Right atrium auricular region (tissue), 2 donors: ENCODE measurements at regions not wholly inside any gene's neighbourhood (a gene's known extent, or its start where the extent isn't known, plus 50 kb on each side); places are given as distances from the start of the nearest gene placed in this dataset.

Experiments used
- DNase-seq: peaks from one replicate; pipeline ENCODE4 v3.0.0-alpha.2; 2019; ENCODE audit warnings: low spot score
- H3K27ac ChIP-seq, 2 donors: fragments of 200-600 bp; sonication (generic); 1 replicate in 1 of 2; 2 replicates in 1 of 2; pipeline ENCODE4 v1.5.1; 2016 to 2019
- H3K27me3 ChIP-seq, 2 donors: fragments of 200-600 bp; sonication (generic); one replicate each; pipeline versions ENCODE4 v1.5.1 to v1.6.0; 2017 to 2019
- H3K36me3 ChIP-seq: fragments of 200-600 bp; sonication (generic); one replicate; pipeline ENCODE4 v1.5.1; 2016
- H3K4me1 ChIP-seq, 2 donors: fragments of 200-600 bp; sonication (generic); one replicate each; pipeline versions ENCODE4 v1.5.1 to v1.6.0; 2017 to 2019
- H3K4me3 ChIP-seq, 2 donors: fragments of 200-600 bp; sonication (generic); 1 replicate in 1 of 2; 2 replicates in 1 of 2; pipeline ENCODE4 v1.5.1; 2017 to 2019; ENCODE audit warnings: mild to moderate bottlenecking in 1 of 2, moderate library complexity in 1 of 2
- H3K9me3 ChIP-seq, 2 donors: fragments of 200-600 bp; sonication (generic); one replicate each; pipeline ENCODE4 v1.5.1; 2019
- CTCF ChIP-seq, 2 donors: fragments of 200-600 bp; sonication (generic); IDR thresholded peaks; one replicate each; pipeline ENCODE4 v1.5.1; 2019; ENCODE audit warnings: antibody characterized with exemption in 2 of 2

- no peak for DNase-seq
- no peaks in the 10 kb centered on the region for H3K4me1 ChIP-seq
- H3K9me3 ChIP-seq = peaks cover 0 to 13% of the 10 kb centered on the region in 2 donors
- no peak for TF ChIP-seq CTCF (IDR thresholded peaks at IDR 0.05)
- H3K4me3 ChIP-seq = no peak overlapping the region
- no peaks in the 10 kb centered on the region for H3K36me3 ChIP-seq
- no peaks in the 10 kb centered on the region for H3K27me3 ChIP-seq
- no peak overlapping the region for H3K27ac ChIP-seq
These were observed 237.6 kb downstream of the CSNK2A3 start for GRCh38 chr11:11115475-11115874.

- no peak overlapping the region for H3K4me3 ChIP-seq
- no peak for DNase-seq
- H3K4me1 ChIP-seq = no peaks in the 10 kb centered on the region
- no peaks in the 10 kb centered on the region for H3K36me3 ChIP-seq
- TF ChIP-seq CTCF (IDR thresholded peaks at IDR 0.05) = no peak
- peaks cover 0 to 13% of the 10 kb centered on the region in 2 donors for H3K9me3 ChIP-seq
- H3K27ac ChIP-seq = no peak overlapping the region
- H3K27me3 ChIP-seq = no peaks in the 10 kb centered on the region
These were observed 239.4 kb downstream of the CSNK2A3 start for GRCh38 chr11:11113626-11114025.

GRCh38 chr11:11108026-11108425, 245.0 kb downstream of the CSNK2A3 start:
- no peak for TF ChIP-seq CTCF (IDR thresholded peaks at IDR 0.05)

GRCh38 chr11:11107076-11107723, 245.8 kb downstream of the CSNK2A3 start:
- no peak for DNase-seq
- H3K27me3 ChIP-seq = no peaks in the 10 kb centered on the region
- H3K9me3 ChIP-seq = peaks cover 0 to 4% of the 10 kb centered on the region in 2 donors
- no peak overlapping the region for H3K27ac ChIP-seq
- no peak for TF ChIP-seq CTCF (IDR thresholded peaks at IDR 0.05)
- no peaks in the 10 kb centered on the region for H3K4me1 ChIP-seq
- no peaks in the 10 kb centered on the region for H3K36me3 ChIP-seq
- H3K4me3 ChIP-seq = no peak overlapping the region

More at GRCh38 chr11:11108026-11108425, 245.0 kb downstream of the CSNK2A3 start:
- Histone ChIP-seq H3K27ac (no peak overlapping the region), H3K4me1 (no peaks in the 10 kb centered on the region), H3K4me3 (no peak overlapping the region), H3K27me3 (no peaks in the 10 kb centered on the region), H3K9me3 (peaks cover 0 to 5% of the 10 kb centered on the region in 2 donors), H3K36me3 (no peaks in the 10 kb centered on the region)
- no peak for DNase-seq

GRCh38 chr11:11105361-11105760, 247.5 kb upstream of the ZBED5 start:
- no peak for DNase-seq
- H3K9me3 ChIP-seq = peaks cover 0 to 4% of the 10 kb centered on the region in 2 donors
- H3K27ac ChIP-seq = no peak overlapping the region
- no peak overlapping the region for H3K4me3 ChIP-seq
- no peaks in the 10 kb centered on the region for H3K36me3 ChIP-seq
- no peaks in the 10 kb centered on the region for H3K27me3 ChIP-seq
- no peak for TF ChIP-seq CTCF (IDR thresholded peaks at IDR 0.05)
- H3K4me1 ChIP-seq = no peaks in the 10 kb centered on the region
